ENCODE measurements at regions not wholly inside any gene's neighbourhood (a gene's known extent, or its start where the extent isn't known, plus 50 kb on each side); places are given as distances from the start of the nearest gene placed in this dataset.

GRCh38 chr1:234772345-234773147 is 162.6 kb upstream of the IRF2BP2 start (continued):
- TF ChIP-seq, protein P1, sequence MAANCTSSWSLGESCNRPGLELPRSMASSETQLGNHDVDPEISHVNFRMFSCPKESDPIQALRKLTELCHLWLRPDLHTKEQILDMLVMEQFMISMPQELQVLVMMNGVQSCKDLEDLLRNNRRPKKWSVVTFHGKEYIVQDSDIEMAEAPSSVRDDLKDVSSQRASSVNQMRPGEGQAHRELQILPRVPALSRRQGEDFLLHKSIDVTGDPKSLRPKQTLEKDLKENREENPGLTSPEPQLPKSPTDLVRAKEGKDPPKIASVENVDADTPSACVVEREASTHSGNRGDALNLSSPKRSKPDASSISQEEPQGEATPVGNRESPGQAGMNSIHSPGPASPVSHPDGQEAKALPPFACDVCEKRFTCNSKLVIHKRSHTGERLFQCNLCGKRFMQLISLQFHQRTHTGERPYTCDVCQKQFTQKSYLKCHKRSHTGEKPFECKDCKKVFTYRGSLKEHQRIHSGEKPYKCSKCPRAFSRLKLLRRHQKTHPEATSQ (CRISPR knock-in tag; IDR thresholded peaks at IDR 0.05; ENCODE audit: borderline replicate concordance) = no peak
- TF ChIP-seq, protein P2, sequence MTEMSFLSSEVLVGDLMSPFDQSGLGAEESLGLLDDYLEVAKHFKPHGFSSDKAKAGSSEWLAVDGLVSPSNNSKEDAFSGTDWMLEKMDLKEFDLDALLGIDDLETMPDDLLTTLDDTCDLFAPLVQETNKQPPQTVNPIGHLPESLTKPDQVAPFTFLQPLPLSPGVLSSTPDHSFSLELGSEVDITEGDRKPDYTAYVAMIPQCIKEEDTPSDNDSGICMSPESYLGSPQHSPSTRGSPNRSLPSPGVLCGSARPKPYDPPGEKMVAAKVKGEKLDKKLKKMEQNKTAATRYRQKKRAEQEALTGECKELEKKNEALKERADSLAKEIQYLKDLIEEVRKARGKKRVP (CRISPR knock-in tag; IDR thresholded peaks at IDR 0.05) = no peak
- no peak for TF ChIP-seq ZNF260 (CRISPR knock-in tag; IDR thresholded peaks at IDR 0.05; ENCODE audit: borderline replicate concordance, low read depth)
- no peak for TF ChIP-seq KAT7 (CRISPR knock-in tag; IDR thresholded peaks at IDR 0.05; ENCODE audit: borderline replicate concordance)
- TF ChIP-seq, protein P3, sequence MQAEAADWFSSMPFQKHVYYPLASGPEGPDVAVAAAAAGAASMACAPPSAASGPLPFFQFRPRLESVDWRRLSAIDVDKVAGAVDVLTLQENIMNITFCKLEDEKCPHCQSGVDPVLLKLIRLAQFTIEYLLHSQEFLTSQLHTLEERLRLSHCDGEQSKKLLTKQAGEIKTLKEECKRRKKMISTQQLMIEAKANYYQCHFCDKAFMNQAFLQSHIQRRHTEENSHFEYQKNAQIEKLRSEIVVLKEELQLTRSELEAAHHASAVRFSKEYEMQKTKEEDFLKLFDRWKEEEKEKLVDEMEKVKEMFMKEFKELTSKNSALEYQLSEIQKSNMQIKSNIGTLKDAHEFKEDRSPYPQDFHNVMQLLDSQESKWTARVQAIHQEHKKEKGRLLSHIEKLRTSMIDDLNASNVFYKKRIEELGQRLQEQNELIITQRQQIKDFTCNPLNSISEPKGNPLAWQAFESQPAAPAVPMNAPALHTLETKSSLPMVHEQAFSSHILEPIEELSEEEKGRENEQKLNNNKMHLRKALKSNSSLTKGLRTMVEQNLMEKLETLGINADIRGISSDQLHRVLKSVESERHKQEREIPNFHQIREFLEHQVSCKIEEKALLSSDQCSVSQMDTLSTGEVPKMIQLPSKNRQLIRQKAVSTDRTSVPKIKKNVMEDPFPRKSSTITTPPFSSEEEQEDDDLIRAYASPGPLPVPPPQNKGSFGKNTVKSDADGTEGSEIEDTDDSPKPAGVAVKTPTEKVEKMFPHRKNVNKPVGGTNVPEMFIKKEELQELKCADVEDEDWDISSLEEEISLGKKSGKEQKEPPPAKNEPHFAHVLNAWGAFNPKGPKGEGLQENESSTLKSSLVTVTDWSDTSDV (CRISPR knock-in tag; IDR thresholded peaks at IDR 0.05) = no peak
- 0 out of 2 replicates have a peak, but pooled peaks have one; percentile 42 for TF ChIP-seq ZNF607 (CRISPR knock-in tag; IDR thresholded peaks at IDR 0.05; ENCODE audit: borderline replicate concordance)
- TF ChIP-seq IRF2 (CRISPR knock-in tag; IDR thresholded peaks at IDR 0.05) = peak; percentile 49; the same call in 1 of the 2 replicates
- TF ChIP-seq ELF4 (CRISPR knock-in tag; IDR thresholded peaks at IDR 0.05; ENCODE audit: borderline replicate concordance) = no peak
- peak; percentile 66; the same call in 1 of the 2 replicates for TF ChIP-seq ZNF792 (CRISPR knock-in tag; IDR thresholded peaks at IDR 0.05)
- no peak for TF ChIP-seq FOXC1 (CRISPR knock-in tag; IDR thresholded peaks at IDR 0.05; ENCODE audit: borderline replicate concordance)
- no peak for TF ChIP-seq PAF1 (CRISPR knock-in tag; IDR thresholded peaks at IDR 0.05)
- TF ChIP-seq BATF2 (CRISPR knock-in tag; IDR thresholded peaks at IDR 0.05) = no peak
- TF ChIP-seq, protein P4, sequence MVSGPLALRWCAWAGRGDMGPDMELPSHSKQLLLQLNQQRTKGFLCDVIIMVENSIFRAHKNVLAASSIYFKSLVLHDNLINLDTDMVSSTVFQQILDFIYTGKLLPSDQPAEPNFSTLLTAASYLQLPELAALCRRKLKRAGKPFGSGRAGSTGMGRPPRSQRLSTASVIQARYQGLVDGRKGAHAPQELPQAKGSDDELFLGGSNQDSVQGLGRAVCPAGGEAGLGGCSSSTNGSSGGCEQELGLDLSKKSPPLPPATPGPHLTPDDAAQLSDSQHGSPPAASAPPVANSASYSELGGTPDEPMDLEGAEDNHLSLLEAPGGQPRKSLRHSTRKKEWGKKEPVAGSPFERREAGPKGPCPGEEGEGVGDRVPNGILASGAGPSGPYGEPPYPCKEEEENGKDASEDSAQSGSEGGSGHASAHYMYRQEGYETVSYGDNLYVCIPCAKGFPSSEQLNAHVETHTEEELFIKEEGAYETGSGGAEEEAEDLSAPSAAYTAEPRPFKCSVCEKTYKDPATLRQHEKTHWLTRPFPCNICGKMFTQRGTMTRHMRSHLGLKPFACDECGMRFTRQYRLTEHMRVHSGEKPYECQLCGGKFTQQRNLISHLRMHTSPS (CRISPR knock-in tag; IDR thresholded peaks at IDR 0.05; ENCODE audit: low read depth) = 0 out of 2 replicates have a peak, but pooled peaks have one; percentile 34
- TF ChIP-seq TARDBP (CRISPR knock-in tag; IDR thresholded peaks at IDR 0.05) = no peak
- TF ChIP-seq ZNF205 (CRISPR knock-in tag; IDR thresholded peaks at IDR 0.05) = peak; percentile 97
- TF ChIP-seq E2F5 (CRISPR knock-in tag; conservative IDR thresholded peaks at IDR 0.05) = no peak
- TF ChIP-seq, protein P5, sequence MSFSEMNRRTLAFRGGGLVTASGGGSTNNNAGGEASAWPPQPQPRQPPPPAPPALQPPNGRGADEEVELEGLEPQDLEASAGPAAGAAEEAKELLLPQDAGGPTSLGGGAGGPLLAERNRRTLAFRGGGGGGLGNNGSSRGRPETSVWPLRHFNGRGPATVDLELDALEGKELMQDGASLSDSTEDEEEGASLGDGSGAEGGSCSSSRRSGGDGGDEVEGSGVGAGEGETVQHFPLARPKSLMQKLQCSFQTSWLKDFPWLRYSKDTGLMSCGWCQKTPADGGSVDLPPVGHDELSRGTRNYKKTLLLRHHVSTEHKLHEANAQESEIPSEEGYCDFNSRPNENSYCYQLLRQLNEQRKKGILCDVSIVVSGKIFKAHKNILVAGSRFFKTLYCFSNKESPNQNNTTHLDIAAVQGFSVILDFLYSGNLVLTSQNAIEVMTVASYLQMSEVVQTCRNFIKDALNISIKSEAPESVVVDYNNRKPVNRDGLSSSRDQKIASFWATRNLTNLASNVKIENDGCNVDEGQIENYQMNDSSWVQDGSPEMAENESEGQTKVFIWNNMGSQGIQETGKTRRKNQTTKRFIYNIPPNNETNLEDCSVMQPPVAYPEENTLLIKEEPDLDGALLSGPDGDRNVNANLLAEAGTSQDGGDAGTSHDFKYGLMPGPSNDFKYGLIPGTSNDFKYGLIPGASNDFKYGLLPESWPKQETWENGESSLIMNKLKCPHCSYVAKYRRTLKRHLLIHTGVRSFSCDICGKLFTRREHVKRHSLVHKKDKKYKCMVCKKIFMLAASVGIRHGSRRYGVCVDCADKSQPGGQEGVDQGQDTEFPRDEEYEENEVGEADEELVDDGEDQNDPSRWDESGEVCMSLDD (CRISPR knock-in tag; IDR thresholded peaks at IDR 0.05; ENCODE audit: borderline replicate concordance) = no peak
